Caco-2 (cell line): ENCODE measurements at regions not wholly inside any gene's neighbourhood (a gene's known extent, or its start where the extent isn't known, plus 50 kb on each side); places are given as distances from the start of the nearest gene placed in this dataset.

Experiments
- BruUV-seq: library from RNA; stranded (reverse); fragments of 400-500 nt; replicated peaks from 2 replicates; lab custom pipeline; 2021; lab: Mats Ljungman, UMichigan
- CTCF ChIA-PET: fragments of 300-600 bp; sonication (Branson Sonifier 250); formaldehyde crosslinking; loops from one replicate; lab custom pipeline; 2022; ENCODE audit warnings: antibody characterized with exemption; lab: Charles Lee
- POLR2A ChIA-PET: fragments of 300-600 bp; sonication (Branson Sonifier 250); formaldehyde crosslinking; loops from one replicate; lab custom pipeline; 2022; ENCODE audit warnings: antibody characterized with exemption; lab: Charles Lee
- DNase-seq, 2 experiments: peaks; one replicate each; pipeline versions ENCODE4 v3.0.0 to v3.0.0-alpha.2; 2020 to 2022
- H3K27me3 ChIP-seq: replicated peaks from 2 replicates; pipeline ENCODE4 v1.6.0; 2011; ENCODE audit warnings: low read length; ENCODE audit not compliant: control insufficient read depth, insufficient read depth
- H3K36me3 ChIP-seq: 2 replicates; pipeline ENCODE4 v1.5.1; 2011; ENCODE audit warnings: low read length; ENCODE audit not compliant: control insufficient read depth, insufficient read depth
- H3K4me1 ChIP-seq: fragments of 250-450 bp; sonication (Bioruptor Pico); 2 replicates; pipeline ENCODE4 v1.5.1; 2020; ENCODE audit warnings: mild to moderate bottlenecking
- H3K4me3 ChIP-seq: 2 replicates; pipeline ENCODE4 v1.5.1; 2011; ENCODE audit warnings: low read depth, mild to moderate bottlenecking, control low read depth, low read length
- H3K9me3 ChIP-seq: fragments of 250-450 bp; sonication (Bioruptor Pico); 2 replicates; pipeline ENCODE4 v1.5.1; 2020; ENCODE audit warnings: mild to moderate bottlenecking, moderate library complexity
- H3K27ac Mint-ChIP-seq: one replicate; pipeline ENCODE4 v1.8.0; 2022; ENCODE audit warnings: mixed read lengths; ENCODE audit not compliant: unreplicated experiment
- H3K27me3 Mint-ChIP-seq: one replicate; pipeline ENCODE4 v1.8.0; 2022; ENCODE audit warnings: mixed read lengths; ENCODE audit not compliant: insufficient read depth, unreplicated experiment
- H3K36me3 Mint-ChIP-seq: one replicate; pipeline ENCODE4 v1.8.0; 2022; ENCODE audit warnings: mild to moderate bottlenecking, mixed read lengths; ENCODE audit not compliant: insufficient read depth, unreplicated experiment
- H3K4me1 Mint-ChIP-seq: one replicate; pipeline ENCODE4 v1.8.0; 2022; ENCODE audit warnings: low read depth, mixed read lengths; ENCODE audit not compliant: unreplicated experiment
- H3K4me3 Mint-ChIP-seq: one replicate; pipeline ENCODE4 v1.8.0; 2022; ENCODE audit warnings: mild to moderate bottlenecking, moderate library complexity, mixed read lengths; ENCODE audit not compliant: unreplicated experiment
- H3K9me3 Mint-ChIP-seq: one replicate; pipeline ENCODE4 v1.8.0; 2022; ENCODE audit warnings: mixed read lengths; ENCODE audit not compliant: unreplicated experiment
- intact Hi-C: fragments of 100-400 bp; cut with micrococcal nuclease; formaldehyde crosslinking; loops from one replicate; pipeline ENCODE4 v1.10.0; 2022; ENCODE audit not compliant: unreplicated experiment
- TF ChIP-seq, protein P1 (sequence below), 2 experiments: fragments of 200-600 bp in 1 of 2; IDR thresholded peaks; 1 replicate in 1 of 2; 2 replicates in 1 of 2; pipeline versions ENCODE4 v1.5.1 to v1.8.0; 2011 to 2022; ENCODE audit warnings: antibody characterized with exemption in 1 of 2, control low read depth in 1 of 2, inconsistent platforms in 1 of 2, low read depth in 1 of 2, low read length in 1 of 2, mild to moderate bottlenecking in 1 of 2, moderate library complexity in 1 of 2; ENCODE audit not compliant: insufficient read depth in 1 of 2, severe bottlenecking in 1 of 2, unreplicated experiment in 1 of 2

GRCh38 chr18:71336576-71337210 lies 1047.8 kb downstream of the SOCS6 start:
- H3K4me3 Mint-ChIP-seq, result no peak overlapping the region
- no peaks in the 10 kb centered on the region for H3K9me3 ChIP-seq
- no peaks in the 10 kb centered on the region for H3K4me1 Mint-ChIP-seq
- BruUV-seq, result no TSS peak
- CTCF ChIA-PET, result no interaction called here
- no peak overlapping the region for H3K27ac Mint-ChIP-seq
- intact Hi-C loops, result no loop called here
- no peak for DNase-seq
- H3K27me3 ChIP-seq, result no peaks in the 10 kb centered on the region
- H3K4me3 ChIP-seq, result no peak overlapping the region
- TF ChIP-seq, protein P1, sequence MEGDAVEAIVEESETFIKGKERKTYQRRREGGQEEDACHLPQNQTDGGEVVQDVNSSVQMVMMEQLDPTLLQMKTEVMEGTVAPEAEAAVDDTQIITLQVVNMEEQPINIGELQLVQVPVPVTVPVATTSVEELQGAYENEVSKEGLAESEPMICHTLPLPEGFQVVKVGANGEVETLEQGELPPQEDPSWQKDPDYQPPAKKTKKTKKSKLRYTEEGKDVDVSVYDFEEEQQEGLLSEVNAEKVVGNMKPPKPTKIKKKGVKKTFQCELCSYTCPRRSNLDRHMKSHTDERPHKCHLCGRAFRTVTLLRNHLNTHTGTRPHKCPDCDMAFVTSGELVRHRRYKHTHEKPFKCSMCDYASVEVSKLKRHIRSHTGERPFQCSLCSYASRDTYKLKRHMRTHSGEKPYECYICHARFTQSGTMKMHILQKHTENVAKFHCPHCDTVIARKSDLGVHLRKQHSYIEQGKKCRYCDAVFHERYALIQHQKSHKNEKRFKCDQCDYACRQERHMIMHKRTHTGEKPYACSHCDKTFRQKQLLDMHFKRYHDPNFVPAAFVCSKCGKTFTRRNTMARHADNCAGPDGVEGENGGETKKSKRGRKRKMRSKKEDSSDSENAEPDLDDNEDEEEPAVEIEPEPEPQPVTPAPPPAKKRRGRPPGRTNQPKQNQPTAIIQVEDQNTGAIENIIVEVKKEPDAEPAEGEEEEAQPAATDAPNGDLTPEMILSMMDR (IDR thresholded peaks at IDR 0.05; ENCODE audit: insufficient read depth in 1 of 2, low read depth in 1 of 2, low read length in 1 of 2, severe bottlenecking in 1 of 2, unreplicated experiment in 1 of 2), result no peak
- no peaks in the 10 kb centered on the region for H3K36me3 Mint-ChIP-seq
- H3K27me3 Mint-ChIP-seq, result no peaks in the 10 kb centered on the region
- POLR2A ChIA-PET, result no interaction called here
- no peaks in the 10 kb centered on the region for H3K9me3 Mint-ChIP-seq
- no peaks in the 10 kb centered on the region for H3K36me3 ChIP-seq
- no peaks in the 10 kb centered on the region for H3K4me1 ChIP-seq

DNA sequence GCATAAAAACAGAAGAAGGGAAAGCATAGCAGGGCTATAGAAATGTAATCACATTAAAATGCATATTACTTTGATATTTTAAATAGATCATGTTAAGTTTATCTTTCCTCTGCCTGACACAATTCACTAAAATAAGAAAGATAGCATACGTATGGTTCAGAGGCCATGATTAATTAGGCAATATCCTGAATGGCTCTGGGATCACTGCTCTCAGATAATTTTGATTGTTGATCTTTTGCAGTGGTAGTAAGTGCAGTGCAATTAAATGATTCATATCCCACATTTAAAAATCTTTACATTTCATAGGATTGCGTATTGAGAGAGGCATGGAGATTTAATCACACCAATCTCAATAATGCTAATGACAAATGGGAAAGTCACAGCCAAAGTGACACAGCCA lies 1040.7 kb downstream of the SOCS6 start:
- DNase-seq, result no peak
- no peaks in the 10 kb centered on the region for H3K27me3 ChIP-seq
- Mint-ChIP-seq H3K36me3 (no peaks in the 10 kb centered on the region), H3K4me3 (no peak overlapping the region), H3K27ac (no peak overlapping the region), H3K4me1 (no peaks in the 10 kb centered on the region), H3K9me3 (no peaks in the 10 kb centered on the region), H3K27me3 (peaks cover 3% of the 10 kb centered on the region)
- ChIA-PET POLR2A (no interaction called here), CTCF (no interaction called here)
- no peak overlapping the region for H3K4me3 ChIP-seq
- intact Hi-C loops, result no loop called here
- BruUV-seq, result no TSS peak
- TF ChIP-seq, protein P1 (IDR thresholded peaks at IDR 0.05; ENCODE audit: insufficient read depth in 1 of 2, low read depth in 1 of 2, low read length in 1 of 2, severe bottlenecking in 1 of 2, unreplicated experiment in 1 of 2), result no peak
- no peaks in the 10 kb centered on the region for H3K36me3 ChIP-seq
- no peaks in the 10 kb centered on the region for H3K4me1 ChIP-seq
- no peaks in the 10 kb centered on the region for H3K9me3 ChIP-seq

- POLR2A ChIA-PET, result no interaction called here
- Mint-ChIP-seq H3K27ac (no peak overlapping the region), H3K4me1 (no peaks in the 10 kb centered on the region), H3K27me3 (peaks cover 3% of the 10 kb centered on the region), H3K4me3 (no peak overlapping the region), H3K9me3 (no peaks in the 10 kb centered on the region), H3K36me3 (no peaks in the 10 kb centered on the region)
- TF ChIP-seq, protein P1 (IDR thresholded peaks at IDR 0.05; ENCODE audit: insufficient read depth in 1 of 2, low read depth in 1 of 2, low read length in 1 of 2, severe bottlenecking in 1 of 2, unreplicated experiment in 1 of 2), result no peak
- Histone ChIP-seq H3K36me3 (no peaks in the 10 kb centered on the region), H3K27me3 (no peaks in the 10 kb centered on the region), H3K4me1 (no peaks in the 10 kb centered on the region), H3K4me3 (no peak overlapping the region), H3K9me3 (no peaks in the 10 kb centered on the region)
- no peak for DNase-seq
- CTCF ChIA-PET, result no interaction called here
- intact Hi-C loops, result no loop called here
- no TSS peak for BruUV-seq
These were observed 1040.3 kb downstream of the SOCS6 start for GRCh38 chr18:71329114-71329513.
